ENCODE measurements at regions not wholly inside any gene's neighbourhood (a gene's known extent, or its start where the extent isn't known, plus 50 kb on each side); places are given as distances from the start of the nearest gene placed in this dataset.

DNA sequence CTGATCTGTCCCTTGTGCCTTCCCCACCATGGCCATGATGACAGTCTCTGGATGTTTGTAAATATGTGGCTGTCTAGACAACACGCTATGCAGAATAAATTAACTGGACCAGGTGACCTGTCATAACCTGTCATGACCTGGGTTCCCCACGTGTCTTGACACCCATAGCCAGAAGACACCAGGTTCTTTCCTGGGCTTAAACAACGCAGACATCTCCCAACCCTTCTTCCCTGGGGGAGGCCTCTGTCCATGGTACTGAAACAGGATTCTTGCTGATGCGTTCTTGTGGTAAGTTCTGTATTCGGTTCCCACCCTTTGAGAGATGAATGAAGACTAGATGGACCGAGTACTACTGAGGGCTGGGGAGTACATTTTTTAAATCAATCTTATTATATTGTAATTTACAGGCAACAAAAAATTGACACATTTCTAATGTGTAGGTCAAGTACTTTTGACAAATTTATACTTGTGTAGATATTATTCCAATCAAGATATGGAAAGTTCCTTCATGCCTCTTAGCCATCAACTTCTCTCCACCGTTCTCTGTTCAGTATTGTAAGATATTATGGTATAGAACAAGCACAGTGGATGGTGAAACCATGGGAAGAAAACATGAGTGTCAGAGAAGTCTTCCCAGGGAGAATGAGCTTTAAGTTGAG is 738.8 kb downstream of the PTPRU start:
- no peak for DNase-seq

DNA sequence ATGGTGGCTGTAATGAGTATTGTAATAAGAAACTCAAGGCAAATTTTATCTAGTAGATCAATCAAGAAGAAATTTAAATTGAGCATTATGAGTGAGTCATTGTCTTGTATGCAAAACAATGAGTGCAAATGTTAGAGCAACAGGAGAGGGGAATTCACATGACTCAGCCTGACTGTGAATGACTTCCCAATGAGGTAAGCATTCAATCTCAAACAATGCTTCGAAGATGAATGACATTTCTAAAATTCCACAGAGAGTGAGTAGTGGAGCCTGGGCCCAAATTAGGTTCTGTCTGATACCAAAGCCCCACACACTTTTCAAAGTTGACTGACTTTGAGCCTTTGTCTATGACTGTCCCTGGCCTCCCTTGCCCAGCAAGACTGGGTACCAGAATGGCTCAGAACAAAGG is 738.0 kb downstream of the PTPRU start:
- DNase-seq = no peak

DNA sequence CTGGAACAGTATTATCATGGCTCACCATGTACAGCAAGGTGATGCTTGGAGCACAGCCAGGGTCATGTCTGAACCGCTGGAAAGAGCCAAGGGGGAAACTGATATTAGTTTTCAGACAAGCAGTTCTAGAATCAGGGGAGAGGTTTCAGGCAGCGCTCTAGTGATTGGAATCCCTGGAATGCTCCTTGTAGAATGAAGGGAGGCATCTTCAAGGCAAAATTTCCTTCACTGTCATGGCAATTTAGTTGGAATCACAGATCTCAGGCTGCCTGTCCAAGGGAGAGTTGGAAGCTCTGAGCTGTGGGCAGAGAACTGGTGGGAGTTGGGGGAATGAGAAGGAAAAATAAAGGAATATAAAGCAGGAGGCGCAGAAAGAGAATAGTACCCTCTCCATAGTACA is 737.1 kb downstream of the PTPRU start:
- DNase-seq = no peak

DNA sequence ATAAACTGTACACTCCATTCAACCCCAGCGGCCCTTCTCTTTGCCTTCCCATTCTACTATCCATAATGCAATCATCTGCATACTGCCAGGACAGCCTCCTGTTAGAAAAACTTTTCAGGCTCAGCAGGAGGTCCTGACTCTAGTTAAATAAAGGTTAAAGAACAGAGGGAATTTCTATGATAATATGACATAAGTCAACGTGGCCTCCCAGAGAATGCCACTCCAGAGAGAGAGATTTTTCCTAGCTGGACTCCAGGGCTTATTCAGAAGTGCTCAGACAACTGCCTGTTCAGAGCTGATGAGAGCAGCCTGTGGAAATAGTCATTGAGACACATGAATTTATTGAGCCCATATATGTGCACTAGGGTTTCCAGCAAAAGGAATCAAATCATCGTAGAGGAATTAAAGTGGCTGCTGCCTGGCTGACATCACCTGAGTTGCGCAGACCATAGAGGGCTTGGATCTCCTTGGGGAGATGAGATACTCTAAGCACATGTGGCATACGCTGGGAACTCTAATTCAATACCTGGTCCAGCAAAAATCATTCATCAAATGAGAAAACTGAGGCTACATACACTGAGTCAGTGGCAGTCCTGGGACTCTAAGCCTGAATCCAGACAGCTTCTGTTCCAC is 736.2 kb downstream of the PTPRU start:
- DNase-seq = no peak

DNA sequence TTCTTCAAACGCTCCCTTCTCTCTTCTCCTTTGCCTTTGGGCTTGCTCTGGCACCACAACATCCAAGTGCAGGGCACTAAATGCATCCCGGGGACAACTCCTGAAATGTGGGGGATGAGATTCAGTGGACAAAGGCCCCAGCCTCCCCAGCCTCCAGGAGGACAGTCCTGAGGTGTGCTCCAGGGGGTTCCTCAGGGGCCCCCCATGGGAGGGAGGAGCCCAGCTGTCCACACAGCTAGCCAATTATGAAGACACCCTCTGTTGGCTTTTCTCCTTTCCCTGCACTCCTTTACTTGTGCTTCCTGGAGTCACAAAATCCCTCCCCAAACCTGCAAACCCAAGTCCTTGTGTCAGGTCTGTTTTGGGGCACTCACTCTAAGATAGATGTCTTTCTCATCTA is 735.4 kb downstream of the PTPRU start:
- DNase-seq = no peak

DNA sequence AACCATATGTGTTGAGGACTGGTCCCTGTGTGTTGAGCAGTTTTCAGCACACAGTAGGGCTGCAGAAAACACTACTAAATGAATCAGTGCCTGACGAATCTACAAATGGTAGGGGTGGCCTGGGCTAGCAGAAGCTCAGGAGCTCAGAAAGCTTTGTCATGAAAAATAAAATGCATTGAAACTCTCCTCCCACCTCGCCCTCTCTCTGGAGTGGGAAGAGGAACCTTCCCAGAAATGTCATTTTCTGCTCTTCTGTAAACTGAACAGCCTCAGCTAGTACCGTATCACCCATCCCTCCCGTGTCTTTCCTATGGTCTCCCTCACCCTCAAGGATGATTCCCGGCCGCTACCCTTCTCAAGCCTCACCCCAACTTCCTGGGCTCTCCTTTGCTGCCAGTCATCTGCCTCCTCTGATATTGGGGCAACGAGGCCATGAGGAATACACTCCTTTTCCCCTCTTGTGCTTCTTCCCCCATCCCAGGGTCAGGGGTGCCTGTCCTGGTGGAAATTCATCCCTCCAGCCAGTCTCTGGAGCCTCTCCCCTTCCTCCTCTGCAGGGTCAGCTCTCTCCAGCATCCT is 734.5 kb downstream of the PTPRU start:
- DNase-seq = no peak

DNA sequence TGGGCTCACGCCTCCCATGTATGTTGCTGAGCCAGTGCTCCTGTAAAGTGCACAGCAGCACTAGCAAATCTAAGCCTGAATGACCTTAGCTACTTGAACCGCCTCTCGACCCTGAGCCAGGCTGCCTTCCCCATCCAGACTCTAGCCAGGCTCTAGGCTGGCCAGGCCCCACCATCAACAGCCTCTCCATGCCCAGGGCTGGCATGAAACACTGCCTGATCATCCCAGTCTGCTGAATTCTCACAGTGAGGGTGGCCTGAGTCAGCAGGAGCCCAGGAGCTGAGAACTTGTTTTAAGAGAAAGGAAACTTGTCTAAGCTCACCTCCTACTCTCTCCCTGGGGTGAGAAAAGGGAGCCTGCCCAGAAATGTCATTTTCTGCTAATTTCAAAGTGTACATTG is 733.3 kb downstream of the PTPRU start:
- no peak for DNase-seq

DNA sequence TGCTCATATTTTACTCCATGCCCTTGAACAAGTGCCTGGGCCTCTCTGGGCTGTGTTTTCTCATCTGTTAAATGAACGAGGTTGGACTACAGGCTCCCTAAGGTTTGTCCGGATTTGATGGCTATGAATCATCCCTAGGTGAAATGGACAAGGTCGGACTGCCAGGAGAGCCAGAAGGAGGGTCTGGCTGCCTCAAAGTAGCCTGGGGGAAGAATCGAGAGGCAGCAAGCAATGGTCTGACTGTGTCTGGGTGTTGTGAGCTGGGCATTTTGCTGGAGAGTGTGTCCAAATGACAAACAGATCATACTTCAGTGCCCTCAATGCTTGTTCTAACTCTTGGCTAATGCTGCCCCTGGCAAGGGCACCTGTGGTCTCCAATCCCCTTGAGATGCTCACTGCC is 730.9 kb downstream of the PTPRU start:
- DNase-seq = no peak

DNA sequence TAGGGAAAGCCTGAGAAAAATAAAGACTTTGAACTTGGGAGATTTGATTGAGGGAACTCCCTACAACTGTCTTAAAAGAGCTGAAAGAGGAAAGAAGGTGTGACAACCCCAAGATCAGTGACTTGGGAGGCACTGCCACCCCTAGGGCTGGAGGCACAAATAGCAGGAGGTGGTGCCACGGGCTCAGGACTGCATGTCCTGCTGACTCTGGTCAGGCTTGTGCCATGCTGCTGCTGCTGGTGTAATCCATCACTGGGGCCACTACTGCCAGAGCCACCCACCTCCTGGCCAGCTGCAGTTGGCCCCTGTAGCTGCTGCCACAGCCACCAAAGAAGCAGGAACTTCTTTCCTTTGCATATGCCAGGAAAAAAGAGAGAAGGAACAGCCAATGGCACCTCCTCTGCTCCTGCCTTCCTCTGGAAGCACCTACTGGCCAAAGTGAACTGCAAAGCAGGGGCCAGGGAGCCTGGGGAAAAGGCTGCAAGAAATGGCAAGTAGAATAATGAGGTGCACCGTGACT is 730.3 kb downstream of the PTPRU start:
- DNase-seq = no peak

DNA sequence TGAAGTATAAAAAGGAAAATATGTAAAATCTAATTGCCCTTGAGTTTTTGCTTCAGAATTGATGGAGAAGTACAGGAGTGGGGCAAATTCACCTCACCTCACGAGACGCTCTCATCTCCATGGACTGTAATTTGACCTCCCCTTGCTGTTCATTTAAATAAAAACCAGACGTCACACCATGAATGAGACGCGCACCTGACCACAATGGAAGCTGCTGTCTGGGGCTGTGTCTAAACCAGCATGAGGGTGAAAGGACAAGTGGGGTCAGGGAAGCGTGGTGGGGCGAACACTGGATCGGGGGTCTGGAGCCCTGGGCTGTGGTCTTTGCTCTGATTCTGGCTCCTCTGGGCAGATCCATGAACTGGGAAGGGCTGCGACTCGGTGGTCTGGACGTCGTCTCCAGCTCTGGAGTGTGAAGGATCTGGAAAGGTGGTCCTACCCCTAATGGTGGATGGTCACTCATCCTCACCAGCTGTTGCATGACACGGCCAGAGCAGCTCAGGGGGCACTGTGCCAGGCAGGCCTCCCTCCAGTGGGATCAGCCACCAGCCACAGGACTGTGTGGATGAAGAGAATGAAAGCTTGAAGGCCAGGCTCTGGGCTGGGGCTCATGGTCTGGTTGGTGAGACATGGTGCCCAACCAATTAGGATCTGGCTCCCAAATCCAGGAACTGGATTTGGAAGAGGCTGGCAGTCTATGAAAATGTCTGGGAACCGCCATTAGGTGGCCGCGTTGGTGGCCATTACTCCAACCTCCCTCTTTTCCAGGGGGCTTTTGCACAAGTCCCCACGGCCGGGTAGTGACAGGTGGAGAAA is 728.6 kb downstream of the PTPRU start:
- no peak for DNase-seq

DNA sequence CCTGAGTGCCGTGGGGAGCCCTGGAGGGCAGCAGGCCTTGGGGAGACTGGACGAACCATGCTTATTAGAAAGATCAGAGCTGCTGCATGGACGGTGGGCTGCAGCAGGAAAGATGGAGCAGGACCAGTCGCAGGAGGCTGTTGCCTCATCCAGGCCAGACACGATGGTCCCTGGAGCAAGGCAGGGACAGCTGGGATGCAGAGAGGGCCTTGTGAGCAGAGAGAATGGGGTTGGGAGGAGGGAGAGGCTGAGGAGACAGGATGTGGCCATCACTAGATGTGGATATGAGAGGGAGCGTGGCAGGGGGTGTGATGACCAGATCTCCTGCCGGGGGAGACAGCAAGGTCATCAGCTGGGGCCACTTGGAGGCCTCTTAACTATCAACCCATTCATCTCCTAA is 727.6 kb downstream of the PTPRU start:
- DNase-seq = no peak

DNA sequence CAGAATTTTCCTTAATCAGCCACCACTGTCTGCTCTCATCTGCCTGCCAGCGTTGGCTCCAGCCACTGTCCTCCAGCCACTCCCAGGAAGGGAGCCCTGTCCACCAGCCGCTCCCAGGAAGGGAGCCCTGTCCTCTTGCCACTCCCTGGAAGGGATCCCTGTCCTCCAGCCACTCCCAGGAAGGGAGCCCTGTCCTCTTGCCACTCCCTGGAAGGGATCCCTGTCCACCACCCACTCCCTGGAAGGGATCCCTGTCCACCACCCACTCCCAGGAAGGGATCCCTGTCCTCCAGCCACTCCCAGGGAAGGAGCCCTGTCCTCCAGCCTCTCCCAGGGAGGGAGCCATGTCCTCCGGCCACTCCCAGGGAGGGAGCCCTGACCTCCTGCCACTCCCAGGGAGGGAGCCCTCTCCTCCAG is 726.5 kb downstream of the PTPRU start:
- no peak for DNase-seq

DNA sequence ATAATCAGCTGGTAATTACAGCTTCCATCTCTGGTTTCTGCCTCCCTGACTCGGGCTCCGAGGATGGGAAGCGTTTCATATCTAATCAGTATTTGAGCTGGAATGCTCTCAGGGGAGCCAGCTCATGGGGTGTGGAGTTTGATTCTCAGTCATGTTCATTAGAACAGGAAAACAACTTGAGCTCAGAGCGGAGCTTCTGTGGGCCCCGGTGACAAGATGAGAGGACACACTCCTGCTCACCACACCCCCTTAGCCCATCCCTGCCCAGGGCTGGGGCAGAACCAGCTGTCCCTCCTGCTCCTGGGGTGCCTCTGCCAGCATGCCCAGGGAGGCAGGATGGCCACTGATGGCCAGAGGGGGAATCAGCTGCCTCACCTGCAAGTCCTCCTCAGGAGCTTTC is 726.0 kb downstream of the PTPRU start:
- DNase-seq = no peak

DNA sequence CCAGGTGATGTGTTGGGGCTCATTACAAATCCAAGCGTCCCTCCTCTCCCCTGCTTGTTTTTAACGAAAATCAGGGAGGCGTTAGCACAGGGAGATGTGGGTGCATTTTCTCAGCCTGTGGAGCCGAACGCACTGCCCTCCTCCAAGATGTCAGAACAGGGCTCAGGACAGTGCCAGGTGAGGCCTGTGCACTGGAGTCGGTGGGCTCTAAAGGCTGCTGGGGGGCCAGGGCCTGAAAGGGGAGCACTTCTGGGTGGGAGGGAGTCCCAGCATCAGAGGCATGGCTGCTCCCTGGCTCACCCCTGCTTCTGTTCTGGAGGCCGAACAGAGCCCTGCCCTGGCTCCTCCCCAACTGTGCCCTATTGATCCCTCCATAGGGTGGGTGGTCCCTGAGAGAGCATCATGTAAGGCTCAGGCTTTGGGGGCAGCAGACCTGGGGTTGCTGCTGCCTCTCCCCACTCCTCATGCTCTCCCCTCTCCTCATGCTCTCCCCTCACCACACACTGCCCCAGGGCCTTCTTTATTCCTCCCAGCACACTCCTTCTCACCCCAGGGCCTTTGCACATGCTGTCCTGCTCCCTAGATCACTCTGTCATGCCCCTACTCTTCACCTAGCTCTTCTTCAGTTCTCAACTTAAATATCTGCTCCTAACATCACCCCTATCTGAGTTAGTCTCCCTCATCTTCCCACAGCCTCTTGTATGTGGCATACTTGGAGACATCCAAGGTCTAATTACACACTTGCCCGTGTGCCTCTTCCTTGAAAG is 725.2 kb downstream of the PTPRU start:
- no peak for DNase-seq

DNA sequence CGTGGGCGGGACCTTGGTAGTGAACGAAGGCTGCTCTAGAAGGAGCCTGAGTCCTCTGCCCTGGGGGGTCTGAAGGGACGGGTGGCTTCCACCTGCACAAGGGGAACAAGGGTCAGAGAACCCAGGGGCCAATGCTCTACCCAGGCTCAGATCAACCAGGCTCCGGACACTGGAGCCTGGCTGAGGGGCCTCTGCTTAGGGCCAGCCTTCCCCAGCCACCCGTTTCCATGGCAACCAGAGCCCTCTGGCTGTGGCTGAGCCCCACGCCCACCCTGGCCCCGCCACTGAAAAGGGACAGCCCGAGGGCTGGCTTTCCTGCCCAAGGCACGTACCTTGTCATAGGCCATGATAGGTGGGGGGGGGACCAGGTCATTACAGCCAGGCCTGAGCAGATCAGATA is 724.6 kb downstream of the PTPRU start:
- no peak for DNase-seq

DNA sequence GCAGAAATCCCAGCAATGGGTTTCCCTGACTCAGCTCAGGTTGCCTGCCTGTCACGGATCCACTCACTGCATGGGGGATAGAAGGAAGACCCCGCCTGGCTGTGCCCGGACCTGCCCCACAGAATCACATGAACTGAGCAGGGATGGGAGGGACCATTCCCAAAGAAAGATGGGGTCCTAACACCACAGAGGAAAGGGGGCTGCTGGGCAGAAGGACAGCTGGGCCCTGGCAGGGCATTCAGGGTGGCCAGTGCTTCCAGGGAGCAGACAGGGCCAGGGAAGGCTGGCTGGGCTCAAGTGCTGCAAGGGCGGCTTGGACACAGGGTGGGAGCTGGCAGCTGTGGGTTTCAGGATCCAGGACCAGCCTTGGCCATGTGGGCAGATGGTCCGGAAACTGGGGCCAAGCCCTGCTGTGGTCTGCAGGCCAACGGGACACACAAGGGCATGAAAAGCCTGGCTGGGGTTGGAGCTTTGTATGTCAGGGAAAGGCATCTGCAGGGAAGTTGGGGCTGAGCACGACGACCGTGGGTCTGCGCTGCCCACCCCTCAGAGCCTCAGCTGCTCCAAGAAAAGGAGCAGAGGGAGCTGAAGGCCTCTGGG is 723.9 kb downstream of the PTPRU start:
- DNase-seq = no peak

DNA sequence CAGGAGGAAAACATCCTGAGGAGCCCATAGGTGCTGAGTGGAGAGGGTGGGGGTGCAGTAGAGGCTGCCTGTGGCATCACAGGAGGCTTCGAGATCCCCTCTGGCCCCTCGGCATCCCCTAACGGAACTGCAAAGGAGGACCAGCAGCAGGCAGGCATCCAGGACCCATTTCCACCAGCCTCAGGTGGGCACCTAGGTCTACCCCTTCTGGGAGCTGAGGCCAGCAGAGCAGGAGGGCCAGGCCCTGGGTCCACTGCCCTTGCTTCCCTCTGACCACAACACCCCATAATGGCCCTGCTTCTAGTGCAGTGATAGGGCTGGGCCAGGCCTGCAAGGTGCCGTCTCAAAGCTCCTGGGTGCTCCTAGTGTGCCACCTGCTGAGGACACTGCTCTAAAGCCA is 723.0 kb downstream of the PTPRU start:
- DNase-seq = no peak

DNA sequence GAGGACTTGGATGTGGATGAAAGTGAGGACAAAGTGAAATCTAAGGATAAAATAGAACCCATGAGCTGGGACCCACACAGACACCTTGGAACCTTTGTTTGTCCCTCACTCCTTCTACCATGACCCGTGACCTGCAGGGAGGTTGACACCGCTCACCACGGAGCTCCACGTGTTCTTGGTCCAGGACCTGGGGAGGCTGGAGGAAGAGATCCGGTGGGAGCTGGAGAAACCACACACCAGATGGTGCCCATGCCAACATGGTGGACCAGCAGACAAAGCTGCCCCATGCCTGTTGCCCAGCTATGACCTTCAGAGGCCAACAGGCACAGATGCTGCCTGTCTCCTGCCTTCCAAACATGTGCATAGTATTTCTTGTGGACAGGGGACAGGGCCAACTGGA is 721.9 kb downstream of the PTPRU start:
- no peak for DNase-seq

DNA sequence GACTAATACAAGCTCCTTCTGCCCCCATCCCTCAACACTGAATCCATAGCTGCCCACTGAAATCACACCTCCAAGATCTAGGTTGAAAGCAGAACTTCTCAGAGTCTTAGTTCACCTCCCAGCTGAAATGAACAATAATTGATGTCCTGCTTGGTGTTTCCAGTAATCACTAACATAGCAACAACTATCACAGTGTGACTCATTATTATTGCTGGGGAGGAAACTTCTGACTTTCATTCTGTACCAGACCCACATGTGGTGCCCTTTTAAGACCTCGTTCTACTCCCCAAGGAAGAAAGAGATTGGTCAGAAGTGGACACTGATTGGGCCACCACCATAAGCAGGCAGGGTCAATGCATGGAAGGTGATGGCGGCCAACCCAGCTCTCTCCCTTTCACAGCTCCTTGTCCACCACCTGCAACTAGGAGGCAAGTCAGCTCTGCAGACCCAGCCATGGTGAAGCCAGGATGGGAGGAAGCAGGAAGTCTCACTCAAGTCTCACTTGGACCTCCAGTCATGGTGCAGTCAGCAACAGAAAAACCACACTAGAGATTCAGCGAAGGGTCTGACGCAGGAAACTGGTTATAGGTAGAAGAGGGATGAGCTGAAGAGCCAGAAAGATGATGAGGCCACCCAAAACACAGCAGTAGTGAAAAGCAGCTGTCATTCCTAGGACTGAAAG is 720.2 kb downstream of the PTPRU start:
- DNase-seq = no peak

DNA sequence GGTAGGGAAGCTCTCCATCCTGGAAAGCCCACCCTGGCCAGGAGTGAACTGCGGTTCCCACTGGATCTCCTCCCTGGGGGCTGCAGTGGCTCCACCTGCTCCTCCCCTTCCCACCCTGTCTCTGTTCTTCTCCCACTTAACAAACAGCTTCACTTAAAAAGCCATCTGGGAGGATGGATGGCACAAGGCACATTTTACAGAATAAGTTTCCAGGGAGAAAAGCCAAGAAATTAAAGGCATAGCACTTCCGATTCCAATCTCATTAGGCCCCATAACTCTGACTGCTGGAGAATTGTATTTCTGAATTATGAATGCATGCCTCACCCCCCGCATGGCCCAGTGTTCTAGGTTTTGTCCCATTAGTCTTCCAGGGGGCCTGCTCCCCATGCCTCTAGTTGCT is 718.3 kb downstream of the PTPRU start:
- DNase-seq = no peak

DNA sequence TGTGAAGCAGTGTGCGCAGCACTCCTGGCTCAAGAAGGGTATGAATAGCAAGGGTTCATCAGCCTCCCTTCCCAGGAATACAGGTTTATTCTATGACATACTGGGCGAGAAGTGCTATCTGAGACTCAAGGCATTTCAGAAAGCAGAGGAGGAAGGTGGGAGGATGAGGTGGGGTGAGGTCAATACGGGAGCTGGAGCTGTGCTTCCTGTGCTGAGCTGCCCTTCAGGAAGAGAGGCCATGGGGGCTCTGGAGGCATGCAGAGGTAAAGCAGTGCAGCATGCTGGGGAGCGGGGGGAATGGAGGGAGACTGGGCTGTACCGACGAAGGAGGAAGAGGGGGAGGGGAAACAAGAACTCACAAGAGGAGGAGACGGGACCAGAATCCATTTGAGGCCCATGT is 717.6 kb downstream of the PTPRU start:
- no peak for DNase-seq

DNA sequence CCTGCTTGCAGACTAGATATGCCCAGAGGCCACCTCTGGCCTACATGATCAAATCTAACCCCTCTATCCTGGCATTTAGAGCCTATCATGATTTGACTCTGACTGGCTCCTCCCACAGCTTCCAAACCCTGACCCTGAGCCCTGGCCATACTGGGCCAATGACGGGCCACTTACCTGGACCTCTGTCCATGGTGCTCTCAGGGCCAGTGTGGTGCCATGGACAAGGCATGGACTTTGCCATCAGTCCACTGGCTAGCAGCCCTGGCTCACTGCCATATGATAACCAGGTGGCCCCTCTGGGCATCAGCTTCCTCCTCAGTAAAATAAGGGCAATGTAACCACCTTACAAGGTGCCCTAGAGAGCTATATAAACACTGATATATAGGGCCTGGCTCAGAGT is 713.4 kb downstream of the PTPRU start:
- no peak for DNase-seq
